Caco-2 (cell line): ENCODE measurements at regions not wholly inside any gene's neighbourhood (a gene's known extent, or its start where the extent isn't known, plus 50 kb on each side); places are given as distances from the start of the nearest gene placed in this dataset.

ENCODE experiments used
- BruUV-seq: library from RNA; stranded (reverse); fragments of 400-500 nt; replicated peaks from 2 replicates; lab custom pipeline; 2021; lab: Mats Ljungman, UMichigan
- CTCF ChIA-PET: fragments of 300-600 bp; sonication (Branson Sonifier 250); formaldehyde crosslinking; loops from one replicate; lab custom pipeline; 2022; ENCODE audit warnings: antibody characterized with exemption; lab: Charles Lee
- POLR2A ChIA-PET: fragments of 300-600 bp; sonication (Branson Sonifier 250); formaldehyde crosslinking; loops from one replicate; lab custom pipeline; 2022; ENCODE audit warnings: antibody characterized with exemption; lab: Charles Lee
- DNase-seq, 2 experiments: peaks; one replicate each; pipeline versions ENCODE4 v3.0.0 to v3.0.0-alpha.2; 2020 to 2022
- H3K27me3 ChIP-seq: replicated peaks from 2 replicates; pipeline ENCODE4 v1.6.0; 2011; ENCODE audit warnings: low read length; ENCODE audit not compliant: control insufficient read depth, insufficient read depth
- H3K36me3 ChIP-seq: 2 replicates; pipeline ENCODE4 v1.5.1; 2011; ENCODE audit warnings: low read length; ENCODE audit not compliant: control insufficient read depth, insufficient read depth
- H3K4me1 ChIP-seq: fragments of 250-450 bp; sonication (Bioruptor Pico); 2 replicates; pipeline ENCODE4 v1.5.1; 2020; ENCODE audit warnings: mild to moderate bottlenecking
- H3K4me3 ChIP-seq: 2 replicates; pipeline ENCODE4 v1.5.1; 2011; ENCODE audit warnings: low read depth, mild to moderate bottlenecking, control low read depth, low read length
- H3K9me3 ChIP-seq: fragments of 250-450 bp; sonication (Bioruptor Pico); 2 replicates; pipeline ENCODE4 v1.5.1; 2020; ENCODE audit warnings: mild to moderate bottlenecking, moderate library complexity
- H3K27ac Mint-ChIP-seq: one replicate; pipeline ENCODE4 v1.8.0; 2022; ENCODE audit warnings: mixed read lengths; ENCODE audit not compliant: unreplicated experiment
- H3K27me3 Mint-ChIP-seq: one replicate; pipeline ENCODE4 v1.8.0; 2022; ENCODE audit warnings: mixed read lengths; ENCODE audit not compliant: insufficient read depth, unreplicated experiment
- H3K36me3 Mint-ChIP-seq: one replicate; pipeline ENCODE4 v1.8.0; 2022; ENCODE audit warnings: mild to moderate bottlenecking, mixed read lengths; ENCODE audit not compliant: insufficient read depth, unreplicated experiment
- H3K4me1 Mint-ChIP-seq: one replicate; pipeline ENCODE4 v1.8.0; 2022; ENCODE audit warnings: low read depth, mixed read lengths; ENCODE audit not compliant: unreplicated experiment
- H3K4me3 Mint-ChIP-seq: one replicate; pipeline ENCODE4 v1.8.0; 2022; ENCODE audit warnings: mild to moderate bottlenecking, moderate library complexity, mixed read lengths; ENCODE audit not compliant: unreplicated experiment
- H3K9me3 Mint-ChIP-seq: one replicate; pipeline ENCODE4 v1.8.0; 2022; ENCODE audit warnings: mixed read lengths; ENCODE audit not compliant: unreplicated experiment
- intact Hi-C: fragments of 100-400 bp; cut with micrococcal nuclease; formaldehyde crosslinking; loops from one replicate; pipeline ENCODE4 v1.10.0; 2022; ENCODE audit not compliant: unreplicated experiment
- TF ChIP-seq, protein P1 (sequence below), 2 experiments: fragments of 200-600 bp in 1 of 2; IDR thresholded peaks; 1 replicate in 1 of 2; 2 replicates in 1 of 2; pipeline versions ENCODE4 v1.5.1 to v1.8.0; 2011 to 2022; ENCODE audit warnings: antibody characterized with exemption in 1 of 2, control low read depth in 1 of 2, inconsistent platforms in 1 of 2, low read depth in 1 of 2, low read length in 1 of 2, mild to moderate bottlenecking in 1 of 2, moderate library complexity in 1 of 2; ENCODE audit not compliant: insufficient read depth in 1 of 2, severe bottlenecking in 1 of 2, unreplicated experiment in 1 of 2

DNA sequence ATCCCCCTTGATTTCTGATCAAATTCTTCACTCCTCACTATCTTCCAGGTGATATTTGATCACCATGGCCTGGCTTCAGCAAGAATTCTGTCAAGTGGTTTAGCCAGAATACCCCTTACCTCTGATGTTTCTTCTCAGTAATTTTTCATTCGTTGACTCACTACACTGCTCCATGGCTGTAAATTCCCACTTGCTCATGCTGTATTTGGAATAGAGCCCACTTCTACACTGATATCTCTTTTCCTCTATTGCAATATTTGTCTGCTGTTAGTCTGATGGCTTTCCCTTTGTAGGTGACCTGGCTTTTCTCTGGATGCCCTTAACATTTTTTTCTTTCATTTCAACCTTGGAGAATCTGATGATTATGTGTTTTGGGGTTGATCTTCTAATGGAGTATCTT lies 73.9 kb upstream of the DIPK2B start:
- no peaks in the 10 kb centered on the region for H3K4me1 ChIP-seq
- H3K27me3 ChIP-seq: no peaks in the 10 kb centered on the region
- no peaks in the 10 kb centered on the region for H3K36me3 ChIP-seq
- Mint-ChIP-seq H3K27me3 (no peaks in the 10 kb centered on the region), H3K9me3 (no peaks in the 10 kb centered on the region), H3K4me3 (no peak overlapping the region), H3K4me1 (no peaks in the 10 kb centered on the region), H3K27ac (no peak overlapping the region), H3K36me3 (no peaks in the 10 kb centered on the region)
- ChIA-PET POLR2A (no interaction called here), CTCF (no interaction called here)
- H3K4me3 ChIP-seq: no peak overlapping the region
- intact Hi-C loops: no loop called here
- no peak for DNase-seq
- TF ChIP-seq, protein P1, sequence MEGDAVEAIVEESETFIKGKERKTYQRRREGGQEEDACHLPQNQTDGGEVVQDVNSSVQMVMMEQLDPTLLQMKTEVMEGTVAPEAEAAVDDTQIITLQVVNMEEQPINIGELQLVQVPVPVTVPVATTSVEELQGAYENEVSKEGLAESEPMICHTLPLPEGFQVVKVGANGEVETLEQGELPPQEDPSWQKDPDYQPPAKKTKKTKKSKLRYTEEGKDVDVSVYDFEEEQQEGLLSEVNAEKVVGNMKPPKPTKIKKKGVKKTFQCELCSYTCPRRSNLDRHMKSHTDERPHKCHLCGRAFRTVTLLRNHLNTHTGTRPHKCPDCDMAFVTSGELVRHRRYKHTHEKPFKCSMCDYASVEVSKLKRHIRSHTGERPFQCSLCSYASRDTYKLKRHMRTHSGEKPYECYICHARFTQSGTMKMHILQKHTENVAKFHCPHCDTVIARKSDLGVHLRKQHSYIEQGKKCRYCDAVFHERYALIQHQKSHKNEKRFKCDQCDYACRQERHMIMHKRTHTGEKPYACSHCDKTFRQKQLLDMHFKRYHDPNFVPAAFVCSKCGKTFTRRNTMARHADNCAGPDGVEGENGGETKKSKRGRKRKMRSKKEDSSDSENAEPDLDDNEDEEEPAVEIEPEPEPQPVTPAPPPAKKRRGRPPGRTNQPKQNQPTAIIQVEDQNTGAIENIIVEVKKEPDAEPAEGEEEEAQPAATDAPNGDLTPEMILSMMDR (IDR thresholded peaks at IDR 0.05; ENCODE audit: insufficient read depth in 1 of 2, low read depth in 1 of 2, low read length in 1 of 2, severe bottlenecking in 1 of 2, unreplicated experiment in 1 of 2): no peak
- BruUV-seq: no TSS peak
- H3K9me3 ChIP-seq: no peaks in the 10 kb centered on the region

DNA sequence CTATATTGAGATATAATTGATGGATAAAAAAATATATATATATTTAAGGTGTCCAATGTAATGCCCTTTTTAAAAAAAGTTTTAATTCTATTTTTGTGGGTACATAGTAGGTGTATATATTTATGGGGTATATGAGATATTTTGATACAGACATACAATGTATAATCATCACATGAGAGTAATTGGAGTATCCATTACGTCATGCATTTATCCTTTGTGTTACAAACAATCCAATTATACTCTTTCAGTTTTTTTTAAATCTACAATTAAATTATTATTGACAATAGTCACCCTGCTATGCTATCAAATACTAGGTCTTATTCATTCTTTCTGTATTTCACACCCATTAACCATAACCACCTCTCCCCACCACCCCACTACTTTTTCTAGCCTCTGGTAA lies 66.3 kb upstream of the DIPK2B start:
- intact Hi-C loops: no loop called here
- Mint-ChIP-seq H3K4me3 (no peak overlapping the region), H3K4me1 (no peaks in the 10 kb centered on the region), H3K36me3 (no peaks in the 10 kb centered on the region), H3K27ac (no peak overlapping the region), H3K27me3 (peaks cover 5% of the 10 kb centered on the region), H3K9me3 (no peaks in the 10 kb centered on the region)
- CTCF ChIA-PET: no interaction called here
- Histone ChIP-seq H3K4me3 (no peak overlapping the region), H3K36me3 (no peaks in the 10 kb centered on the region), H3K27me3 (no peaks in the 10 kb centered on the region), H3K9me3 (no peaks in the 10 kb centered on the region), H3K4me1 (no peaks in the 10 kb centered on the region)
- no peak for DNase-seq
- BruUV-seq: no TSS peak
- TF ChIP-seq, protein P1 (IDR thresholded peaks at IDR 0.05; ENCODE audit: insufficient read depth in 1 of 2, low read depth in 1 of 2, low read length in 1 of 2, severe bottlenecking in 1 of 2, unreplicated experiment in 1 of 2): no peak
- POLR2A ChIA-PET: no interaction called here

DNA sequence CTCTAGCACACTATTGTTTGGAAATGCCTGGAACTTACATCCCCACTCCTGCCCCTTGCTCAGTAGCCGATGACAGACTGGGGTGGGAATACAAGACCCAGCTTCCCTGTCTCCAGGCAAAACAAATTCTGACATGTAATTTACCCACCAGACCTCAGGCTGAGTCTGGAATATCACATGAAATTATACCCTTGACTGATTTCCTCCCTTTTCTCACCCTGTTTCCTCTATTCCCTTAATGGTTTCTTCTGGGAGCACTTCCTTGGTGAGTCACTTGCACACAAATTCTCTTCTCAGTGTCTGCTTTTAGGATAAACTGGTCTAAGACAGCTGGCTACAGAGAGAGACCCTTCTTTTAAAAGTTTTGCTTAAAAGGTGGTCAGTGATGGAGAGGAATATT lies 65.8 kb upstream of the DIPK2B start:
- peaks cover 5% of the 10 kb centered on the region for H3K27me3 Mint-ChIP-seq
- TF ChIP-seq, protein P1 (IDR thresholded peaks at IDR 0.05; ENCODE audit: insufficient read depth in 1 of 2, low read depth in 1 of 2, low read length in 1 of 2, severe bottlenecking in 1 of 2, unreplicated experiment in 1 of 2): no peak
- CTCF ChIA-PET: no interaction called here
- no peaks in the 10 kb centered on the region for H3K9me3 Mint-ChIP-seq
- Histone ChIP-seq H3K4me1 (no peaks in the 10 kb centered on the region), H3K4me3 (no peak overlapping the region), H3K36me3 (no peaks in the 10 kb centered on the region), H3K27me3 (no peaks in the 10 kb centered on the region), H3K9me3 (no peaks in the 10 kb centered on the region)
- no peak for DNase-seq
- no peak overlapping the region for H3K4me3 Mint-ChIP-seq
- no peaks in the 10 kb centered on the region for H3K36me3 Mint-ChIP-seq
- no peaks in the 10 kb centered on the region for H3K4me1 Mint-ChIP-seq
- no TSS peak for BruUV-seq
- POLR2A ChIA-PET: no interaction called here
- intact Hi-C loops: no loop called here
- no peak overlapping the region for H3K27ac Mint-ChIP-seq
